ENCODE measurements at regions not wholly inside any gene's neighbourhood (a gene's known extent, or its start where the extent isn't known, plus 50 kb on each side); places are given as distances from the start of the nearest gene placed in this dataset.

DNA sequence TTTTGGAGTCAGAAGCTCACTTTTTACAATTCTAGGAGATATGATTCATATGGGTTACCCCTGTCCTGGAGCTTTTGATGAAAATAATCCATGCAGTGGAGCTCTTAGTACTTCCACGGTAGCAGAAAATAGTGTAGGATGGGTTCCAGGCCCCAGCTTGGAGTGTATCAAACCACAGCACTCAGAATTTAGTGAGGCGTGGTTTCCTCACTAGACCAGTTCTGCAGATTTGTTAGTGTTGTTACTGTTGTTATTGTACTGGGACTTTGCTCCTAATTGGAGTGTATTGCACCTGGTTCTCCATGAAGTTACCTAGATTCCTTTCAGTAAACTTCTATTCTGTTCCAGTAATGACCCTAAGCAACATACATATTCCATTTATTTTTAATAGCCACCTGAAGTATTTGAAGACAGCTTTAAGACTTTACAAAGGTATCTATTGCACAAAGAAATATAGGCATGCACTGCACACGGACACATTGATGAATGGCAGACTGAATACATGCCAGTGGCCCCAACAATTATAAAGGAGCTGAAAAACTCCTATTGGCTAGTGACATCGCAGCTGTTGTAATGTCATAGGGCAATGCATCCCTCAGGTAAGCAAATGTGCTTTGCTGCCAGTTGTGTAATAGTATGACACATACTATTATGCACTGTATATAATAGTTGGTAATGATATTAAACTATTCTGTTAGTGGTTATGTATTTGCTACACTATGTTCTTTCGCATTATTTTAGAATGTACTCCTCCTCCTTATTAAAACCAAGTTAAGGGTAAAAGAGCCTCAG, 1058.0 kb downstream of the KCNT2 start:
- TF ChIP-seq, protein P1, sequence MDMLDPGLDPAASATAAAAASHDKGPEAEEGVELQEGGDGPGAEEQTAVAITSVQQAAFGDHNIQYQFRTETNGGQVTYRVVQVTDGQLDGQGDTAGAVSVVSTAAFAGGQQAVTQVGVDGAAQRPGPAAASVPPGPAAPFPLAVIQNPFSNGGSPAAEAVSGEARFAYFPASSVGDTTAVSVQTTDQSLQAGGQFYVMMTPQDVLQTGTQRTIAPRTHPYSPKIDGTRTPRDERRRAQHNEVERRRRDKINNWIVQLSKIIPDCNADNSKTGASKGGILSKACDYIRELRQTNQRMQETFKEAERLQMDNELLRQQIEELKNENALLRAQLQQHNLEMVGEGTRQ (IDR thresholded peaks at IDR 0.05): no peak
- CTCF ChIA-PET: no interaction called here
- 68% methylated on average over 5 of the region's 5 CpGs for WGBS (ENCODE audit: missing lambda C conversion rate)
- POLR2A ChIA-PET: no interaction called here
- no peak for DNase-seq (ENCODE audit: low read depth in 1 of 2, low spot score in 1 of 2)
- Histone ChIP-seq H3K4me1 (no peaks in the 10 kb centered on the region), H3K4me2 (no peak overlapping the region), H3K27ac (no peak overlapping the region), H3K9me3 (no peaks in the 10 kb centered on the region), H3K4me3 (no peak overlapping the region)
- no peak for ATAC-seq
- no peak for FAIRE-seq

DNA sequence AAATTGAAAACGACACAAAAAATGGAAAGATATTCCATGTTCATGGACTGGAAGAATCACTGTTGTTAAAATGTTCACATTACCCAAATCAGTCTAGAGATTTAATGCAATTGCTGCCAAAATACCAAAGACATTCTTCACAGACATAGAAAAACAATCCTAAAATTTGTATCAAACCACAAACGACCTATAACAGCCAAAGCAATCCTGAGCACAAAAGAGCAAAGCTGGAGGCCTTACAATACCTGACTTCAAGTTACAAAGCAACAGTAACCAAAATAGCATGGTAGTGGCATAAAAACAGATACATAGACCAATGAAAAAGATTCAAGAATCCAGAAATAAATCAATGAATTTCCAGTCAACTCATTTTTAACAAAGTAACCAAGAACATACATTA, 1077.3 kb downstream of the KCNT2 start:
- Histone ChIP-seq H3K9me3 (no peaks in the 10 kb centered on the region), H3K4me1 (no peaks in the 10 kb centered on the region), H3K27ac (no peak overlapping the region), H3K4me3 (no peak overlapping the region), H3K4me2 (no peak overlapping the region)
- FAIRE-seq: no peak
- WGBS (ENCODE audit: missing lambda C conversion rate): 7% methylated on average over 2 of the region's 2 CpGs
- ChIA-PET CTCF (no interaction called here), POLR2A (no interaction called here)
- no peak for TF ChIP-seq HEYL (CRISPR knock-in tag; IDR thresholded peaks at IDR 0.05)
- no peak for TF ChIP-seq FOXS1 (CRISPR knock-in tag; IDR thresholded peaks at IDR 0.05)
- TF ChIP-seq ZFP36 (IDR thresholded peaks at IDR 0.05; ENCODE audit: borderline replicate concordance, partially characterized antibody): no peak
- TF ChIP-seq, protein P2, sequence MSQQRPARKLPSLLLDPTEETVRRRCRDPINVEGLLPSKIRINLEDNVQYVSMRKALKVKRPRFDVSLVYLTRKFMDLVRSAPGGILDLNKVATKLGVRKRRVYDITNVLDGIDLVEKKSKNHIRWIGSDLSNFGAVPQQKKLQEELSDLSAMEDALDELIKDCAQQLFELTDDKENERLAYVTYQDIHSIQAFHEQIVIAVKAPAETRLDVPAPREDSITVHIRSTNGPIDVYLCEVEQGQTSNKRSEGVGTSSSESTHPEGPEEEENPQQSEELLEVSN (IDR thresholded peaks at IDR 0.05; ENCODE audit: borderline replicate concordance, low read depth): no peak
- no peak for TF ChIP-seq CBX8 (IDR thresholded peaks at IDR 0.05)
- TF ChIP-seq, protein P3, sequence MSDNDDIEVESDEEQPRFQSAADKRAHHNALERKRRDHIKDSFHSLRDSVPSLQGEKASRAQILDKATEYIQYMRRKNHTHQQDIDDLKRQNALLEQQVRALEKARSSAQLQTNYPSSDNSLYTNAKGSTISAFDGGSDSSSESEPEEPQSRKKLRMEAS (IDR thresholded peaks at IDR 0.05): no peak
- no peak for TF ChIP-seq TP53 (CRISPR knock-in tag; IDR thresholded peaks at IDR 0.05)
- TF ChIP-seq, protein P4, sequence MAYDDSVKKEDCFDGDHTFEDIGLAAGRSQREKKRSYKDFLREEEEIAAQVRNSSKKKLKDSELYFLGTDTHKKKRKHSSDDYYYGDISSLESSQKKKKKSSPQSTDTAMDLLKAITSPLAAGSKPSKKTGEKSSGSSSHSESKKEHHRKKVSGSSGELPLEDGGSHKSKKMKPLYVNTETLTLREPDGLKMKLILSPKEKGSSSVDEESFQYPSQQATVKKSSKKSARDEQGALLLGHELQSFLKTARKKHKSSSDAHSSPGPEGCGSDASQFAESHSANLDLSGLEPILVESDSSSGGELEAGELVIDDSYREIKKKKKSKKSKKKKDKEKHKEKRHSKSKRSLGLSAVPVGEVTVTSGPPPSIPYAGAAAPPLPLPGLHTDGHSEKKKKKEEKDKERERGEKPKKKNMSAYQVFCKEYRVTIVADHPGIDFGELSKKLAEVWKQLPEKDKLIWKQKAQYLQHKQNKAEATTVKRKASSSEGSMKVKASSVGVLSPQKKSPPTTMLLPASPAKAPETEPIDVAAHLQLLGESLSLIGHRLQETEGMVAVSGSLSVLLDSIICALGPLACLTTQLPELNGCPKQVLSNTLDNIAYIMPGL (CRISPR knock-in tag; IDR thresholded peaks at IDR 0.05; ENCODE audit: borderline replicate concordance): no peak
- no peak for TF ChIP-seq JUNB (IDR thresholded peaks at IDR 0.05)
- TF ChIP-seq, protein P1 (IDR thresholded peaks at IDR 0.05): no peak
- TF ChIP-seq BHLHE40 (IDR thresholded peaks at IDR 0.05; ENCODE audit: low read depth, low read length): no peak
- TF ChIP-seq JUN (IDR thresholded peaks at IDR 0.05): no peak
- TF ChIP-seq, protein P5, sequence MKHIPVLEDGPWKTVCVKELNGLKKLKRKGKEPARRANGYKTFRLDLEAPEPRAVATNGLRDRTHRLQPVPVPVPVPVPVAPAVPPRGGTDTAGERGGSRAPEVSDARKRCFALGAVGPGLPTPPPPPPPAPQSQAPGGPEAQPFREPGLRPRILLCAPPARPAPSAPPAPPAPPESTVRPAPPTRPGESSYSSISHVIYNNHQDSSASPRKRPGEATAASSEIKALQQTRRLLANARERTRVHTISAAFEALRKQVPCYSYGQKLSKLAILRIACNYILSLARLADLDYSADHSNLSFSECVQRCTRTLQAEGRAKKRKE (CRISPR knock-in tag; IDR thresholded peaks at IDR 0.05; ENCODE audit: low read depth): no peak
- no peak for TF ChIP-seq POLR2A (IDR thresholded peaks at IDR 0.05; ENCODE audit: low read length)
- no peak for TF ChIP-seq RFX5 (IDR thresholded peaks at IDR 0.05)
- TF ChIP-seq HOXB5 (CRISPR knock-in tag; IDR thresholded peaks at IDR 0.05): no peak
- TF ChIP-seq PHF8 (IDR thresholded peaks at IDR 0.05; ENCODE audit: borderline replicate concordance, low read depth): no peak
- TF ChIP-seq TFCP2L1 (CRISPR knock-in tag; IDR thresholded peaks at IDR 0.05): no peak
- no peak for TF ChIP-seq EHF (CRISPR knock-in tag; IDR thresholded peaks at IDR 0.05)
- no peak for ATAC-seq
- no peak for DNase-seq (ENCODE audit: low read depth in 1 of 2, low spot score in 1 of 2)

Measured in A549 (cell line).